ENCODE measurements at regions not wholly inside any gene's neighbourhood (a gene's known extent, or its start where the extent isn't known, plus 50 kb on each side); places are given as distances from the start of the nearest gene placed in this dataset.

GRCh38 chr13:74273581-74273980, 139.4 kb upstream of the KLF12 start:
- TF ChIP-seq CTCF (conservative IDR thresholded peaks at IDR 0.05; ENCODE audit: low read depth in 2 of 2) (no peak), POLR2AphosphoS5 (IDR thresholded peaks at IDR 0.05; ENCODE audit: low read depth) (no peak), EZH2 (IDR thresholded peaks at IDR 0.05; ENCODE audit: low read depth, unreplicated experiment) (no peak), EZH2phosphoT487 (IDR thresholded peaks at IDR 0.05; ENCODE audit: unreplicated experiment) (no peak), REST (IDR thresholded peaks at IDR 0.05; ENCODE audit: unreplicated experiment) (no peak), JUNB (IDR thresholded peaks at IDR 0.05; ENCODE audit: unreplicated experiment) (no peak), NANOG (IDR thresholded peaks at IDR 0.05; ENCODE audit: borderline replicate concordance) (no peak), ZNF114 (CRISPR knock-in tag; IDR thresholded peaks at IDR 0.05) (no peak)
